Neural cell (in vitro differentiated cells): ENCODE measurements at regions not wholly inside any gene's neighbourhood (a gene's known extent, or its start where the extent isn't known, plus 50 kb on each side); places are given as distances from the start of the nearest gene placed in this dataset.

Experiments used
- H2AFZ ChIP-seq: fragments of 200-600, 300-800 bp; sonication (generic), shearing (Covaris generic); 2 replicates; pipeline ENCODE4 v1.6.0; 2014; ENCODE audit warnings: low read depth, mild to moderate bottlenecking, antibody characterized with exemption, low read length, moderate library complexity
- H3F3A ChIP-seq: fragments of 200-600 bp; shearing (Covaris generic); 2 replicates; pipeline ENCODE4 v1.6.1; 2016; ENCODE audit warnings: mild to moderate bottlenecking, moderate library complexity, mixed read lengths, antibody characterized with exemption, low read length; ENCODE audit not compliant: insufficient read depth, poor library complexity, severe bottlenecking
- H3K27ac ChIP-seq: fragments of 200-600, 300-800 bp; sonication (generic), shearing (Covaris generic); 2 replicates; pipeline ENCODE4 v1.5.1; 2014; ENCODE audit warnings: mild to moderate bottlenecking, low read length, moderate library complexity
- H3K27me3 ChIP-seq: fragments of 300-800, 200-600 bp; sonication (generic), shearing (Covaris generic); 2 replicates; pipeline ENCODE4 v1.6.0; 2014; ENCODE audit warnings: mild to moderate bottlenecking, low read depth, low read length, moderate library complexity; ENCODE audit not compliant: insufficient read depth
- H3K36me3 ChIP-seq: fragments of 300-800, 200-600 bp; sonication (generic), shearing (Covaris generic); 2 replicates; pipeline ENCODE4 v1.5.1; 2014; ENCODE audit warnings: mild to moderate bottlenecking, antibody characterized with exemption, low read length, moderate library complexity; ENCODE audit not compliant: insufficient read depth
- H3K4me2 ChIP-seq: fragments of 300-800, 200-600 bp; sonication (generic), shearing (Covaris generic); 2 replicates; pipeline ENCODE4 v1.6.0; 2014; ENCODE audit warnings: mild to moderate bottlenecking, low read length
- H3K4me3 ChIP-seq: fragments of 300-800, 200-600 bp; sonication (generic), shearing (Covaris generic); 2 replicates; pipeline ENCODE4 v1.5.1; 2014; ENCODE audit warnings: mild to moderate bottlenecking, low read length, moderate library complexity
- H3K79me2 ChIP-seq: fragments of 200-600 bp; shearing (Covaris generic); replicated peaks from 2 replicates; pipeline ENCODE4 v1.6.0; 2014; ENCODE audit warnings: mild to moderate bottlenecking, low read length, moderate library complexity; ENCODE audit not compliant: insufficient read depth
- H3K9ac ChIP-seq: fragments of 300-800, 200-600 bp; sonication (generic), shearing (Covaris generic); 2 replicates; pipeline ENCODE4 v1.6.1; 2016; ENCODE audit warnings: mild to moderate bottlenecking, low read length, mixed read lengths
- H3K9me2 ChIP-seq: fragments of 200-600 bp; shearing (Covaris generic); 2 replicates; pipeline ENCODE4 v1.6.1; 2016; ENCODE audit warnings: mild to moderate bottlenecking, low read length, mixed read lengths; ENCODE audit not compliant: insufficient read depth
- H3K9me3 ChIP-seq: fragments of 200-600, 300-800 bp; sonication (generic), shearing (Covaris generic); 2 replicates; pipeline ENCODE4 v1.6.1; 2016; ENCODE audit warnings: mild to moderate bottlenecking, mixed run types, low read length, moderate library complexity, mixed read lengths
- H4K20me1 ChIP-seq: fragments of 200-600 bp; shearing (Covaris generic); 2 replicates; pipeline ENCODE4 v1.6.1; 2016; ENCODE audit warnings: mild to moderate bottlenecking, mixed run types; ENCODE audit not compliant: insufficient read depth
- CTCF ChIP-seq: fragments of 450-650 bp; IDR thresholded peaks from 2 replicates; pipeline ENCODE4 v1.5.1; 2014; ENCODE audit warnings: antibody characterized with exemption, mild to moderate bottlenecking, moderate library complexity; ENCODE audit not compliant: poor library complexity, severe bottlenecking
- EP300 ChIP-seq: fragments of 450-650 bp; conservative IDR thresholded peaks from 2 replicates; pipeline ENCODE4 v1.6.1; 2014; ENCODE audit warnings: antibody characterized with exemption, mild to moderate bottlenecking, moderate library complexity; ENCODE audit not compliant: poor library complexity, severe bottlenecking
- EZH2 ChIP-seq: fragments of 200-600, 300-800 bp; shearing (Covaris generic), sonication (generic); IDR thresholded peaks from 2 replicates; pipeline ENCODE4 v1.6.1; 2014; ENCODE audit warnings: antibody characterized with exemption, low read length, borderline replicate concordance, mild to moderate bottlenecking; ENCODE audit not compliant: insufficient read depth, poor library complexity, severe bottlenecking
- MXI1 ChIP-seq: fragments of 450-650 bp; conservative IDR thresholded peaks from 2 replicates; pipeline ENCODE4 v1.6.1; 2014; ENCODE audit warnings: antibody characterized with exemption, mild to moderate bottlenecking; ENCODE audit not compliant: poor library complexity, severe bottlenecking
- POLR2AphosphoS5 ChIP-seq: IDR thresholded peaks from 2 replicates; pipeline ENCODE4 v1.6.1; 2012
- RAD21 ChIP-seq: fragments of 450-650 bp; conservative IDR thresholded peaks from 2 replicates; pipeline ENCODE4 v1.6.1; 2014; ENCODE audit warnings: antibody characterized with exemption, mild to moderate bottlenecking, moderate library complexity
- REST ChIP-seq: IDR thresholded peaks from 2 replicates; pipeline ENCODE4 v1.6.1; 2012; ENCODE audit warnings: borderline replicate concordance
- SMC3 ChIP-seq: fragments of 450-650 bp; conservative IDR thresholded peaks from 2 replicates; pipeline ENCODE4 v1.6.1; 2014; ENCODE audit warnings: antibody characterized with exemption, mild to moderate bottlenecking, moderate library complexity; ENCODE audit not compliant: poor library complexity
- TAF1 ChIP-seq: IDR thresholded peaks from 2 replicates; pipeline ENCODE4 v1.6.1; 2012; ENCODE audit warnings: low read depth

- H3K4me2 ChIP-seq: no peak overlapping the region
- H3K36me3 ChIP-seq: no peaks in the 10 kb centered on the region
- H2AFZ ChIP-seq: no peak overlapping the region
- H3K9me3 ChIP-seq: no peaks in the 10 kb centered on the region
- H3K27me3 ChIP-seq: no peaks in the 10 kb centered on the region
- no peak overlapping the region for H3K27ac ChIP-seq
- no peaks in the 10 kb centered on the region for H3K79me2 ChIP-seq
- no peak overlapping the region for H3K4me3 ChIP-seq
- TF ChIP-seq RAD21 (no peak), MXI1 (no peak), SMC3 (no peak), REST (no peak), EZH2 (no peak), EP300 (no peak), CTCF (no peak), POLR2AphosphoS5 (no peak), TAF1 (no peak)
- H3K9me2 ChIP-seq: no peaks in the 10 kb centered on the region
- H4K20me1 ChIP-seq: no peaks in the 10 kb centered on the region
- H3F3A ChIP-seq: no peaks in the 10 kb centered on the region
- H3K9ac ChIP-seq: no peak overlapping the region
Observed at GRCh38 chr4:91824773-91825172, 479.0 kb upstream of the GRID2 start.

GRCh38 chr4:91826186-91826585 is 477.6 kb upstream of the GRID2 start:
- Histone ChIP-seq H3K27me3 (no peaks in the 10 kb centered on the region), H3K4me2 (no peak overlapping the region), H4K20me1 (no peaks in the 10 kb centered on the region), H3F3A (no peaks in the 10 kb centered on the region), H3K79me2 (no peaks in the 10 kb centered on the region), H3K9me2 (no peaks in the 10 kb centered on the region), H3K9ac (no peak overlapping the region), H3K9me3 (no peaks in the 10 kb centered on the region), H3K36me3 (no peaks in the 10 kb centered on the region), H3K4me3 (no peak overlapping the region), H3K27ac (no peak overlapping the region), H2AFZ (no peak overlapping the region)
- no peak for TF ChIP-seq EZH2
- TF ChIP-seq CTCF: no peak
